DMS53 treated with DMSO at 0.1 percent for 48 hours (cell line): ENCODE measurements at regions not wholly inside any gene's neighbourhood (a gene's known extent, or its start where the extent isn't known, plus 50 kb on each side); places are given as distances from the start of the nearest gene placed in this dataset.

Source experiments
- DNase-seq: peaks from one replicate; lab custom pipeline; 2025; ENCODE audit not compliant: unreplicated experiment; lab: John Stamatoyannopoulos, UW

- DNase-seq: no peak
Observed at GRCh38 chr6:6704103-6705060, 115.9 kb downstream of the LY86 start.

GRCh38 chr6:6705061-6705425 is 116.5 kb downstream of the LY86 start:
- no peak for DNase-seq

DNA sequence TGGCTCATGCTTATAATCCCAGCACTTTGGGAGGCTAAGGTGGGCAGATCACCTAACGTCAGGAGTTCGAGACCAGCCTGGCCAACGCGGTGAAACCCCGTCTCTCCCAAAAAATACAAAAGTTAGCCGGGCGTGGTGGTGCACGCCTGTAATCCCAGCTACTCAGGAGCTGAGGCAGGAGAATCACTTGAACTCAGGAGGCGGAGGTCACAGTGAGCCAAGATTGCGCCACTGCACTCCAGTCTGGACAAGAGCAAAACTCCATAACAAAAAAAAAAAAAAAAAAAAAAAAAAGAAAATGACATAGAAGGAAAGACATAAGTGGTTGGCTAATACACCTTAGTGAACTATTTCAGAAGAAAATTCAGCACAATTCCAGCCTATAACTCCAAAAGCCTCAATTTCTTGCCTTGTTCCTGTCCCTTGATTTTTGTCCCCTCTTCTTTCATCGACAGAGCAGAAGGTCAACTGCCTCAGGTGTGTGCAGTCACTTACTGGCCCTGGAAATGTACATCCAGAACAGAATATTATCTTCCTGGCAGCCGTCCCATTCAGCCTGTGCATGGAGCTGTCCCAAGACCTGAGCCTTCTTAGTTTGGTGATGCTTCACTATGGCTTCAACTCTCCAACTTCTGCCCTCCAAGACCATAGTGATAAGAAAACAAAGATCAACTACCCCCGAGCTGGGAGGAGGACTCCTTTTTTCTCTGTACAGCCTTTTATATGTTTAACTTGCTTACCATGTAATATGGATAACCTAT is 117.6 kb downstream of the LY86 start:
- no peak for DNase-seq

- no peak for DNase-seq
Observed at GRCh38 chr6:6707143-6707542, 118.6 kb downstream of the LY86 start.

- no peak for DNase-seq
Observed at GRCh38 chr6:6709106-6709505, 120.6 kb downstream of the LY86 start.

DNA sequence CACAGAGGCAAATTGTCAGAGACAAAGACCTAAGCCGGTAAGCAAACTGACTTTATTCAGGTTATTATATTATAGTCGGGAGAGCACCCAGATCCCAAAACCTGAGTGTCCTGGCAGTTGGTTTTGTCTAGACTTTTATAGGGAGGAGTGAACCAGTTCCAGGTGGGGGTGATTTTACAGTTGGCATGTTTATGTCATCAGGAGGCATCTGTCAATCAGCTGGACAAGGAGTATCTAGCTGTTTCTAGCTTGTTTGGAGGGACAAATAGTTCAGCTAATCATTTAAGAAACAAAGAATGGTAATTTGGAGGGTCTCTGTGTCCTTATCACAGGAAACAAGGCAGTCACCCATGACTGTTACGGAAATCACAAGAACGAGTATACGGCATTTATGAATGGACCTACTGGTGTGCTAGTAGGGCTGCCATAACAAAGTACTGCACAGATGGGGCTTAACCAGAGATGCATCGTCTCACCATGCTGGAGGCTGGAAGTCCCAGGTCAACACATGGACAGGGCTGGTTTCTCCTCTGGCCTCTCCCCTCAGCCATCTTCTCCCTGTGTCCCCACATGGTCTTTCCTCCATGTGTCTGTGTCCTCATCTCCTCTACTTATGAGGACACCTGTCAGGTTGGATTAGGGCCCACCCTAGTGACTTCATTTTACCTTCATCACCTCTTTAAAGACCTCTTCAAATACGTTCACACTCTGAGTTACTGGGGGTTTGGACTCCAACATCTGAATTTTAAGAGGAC is 122.7 kb downstream of the LY86 start:
- no peak for DNase-seq

- DNase-seq: no peak
Observed at GRCh38 chr6:6711832-6712448, 123.4 kb downstream of the LY86 start.

DNA sequence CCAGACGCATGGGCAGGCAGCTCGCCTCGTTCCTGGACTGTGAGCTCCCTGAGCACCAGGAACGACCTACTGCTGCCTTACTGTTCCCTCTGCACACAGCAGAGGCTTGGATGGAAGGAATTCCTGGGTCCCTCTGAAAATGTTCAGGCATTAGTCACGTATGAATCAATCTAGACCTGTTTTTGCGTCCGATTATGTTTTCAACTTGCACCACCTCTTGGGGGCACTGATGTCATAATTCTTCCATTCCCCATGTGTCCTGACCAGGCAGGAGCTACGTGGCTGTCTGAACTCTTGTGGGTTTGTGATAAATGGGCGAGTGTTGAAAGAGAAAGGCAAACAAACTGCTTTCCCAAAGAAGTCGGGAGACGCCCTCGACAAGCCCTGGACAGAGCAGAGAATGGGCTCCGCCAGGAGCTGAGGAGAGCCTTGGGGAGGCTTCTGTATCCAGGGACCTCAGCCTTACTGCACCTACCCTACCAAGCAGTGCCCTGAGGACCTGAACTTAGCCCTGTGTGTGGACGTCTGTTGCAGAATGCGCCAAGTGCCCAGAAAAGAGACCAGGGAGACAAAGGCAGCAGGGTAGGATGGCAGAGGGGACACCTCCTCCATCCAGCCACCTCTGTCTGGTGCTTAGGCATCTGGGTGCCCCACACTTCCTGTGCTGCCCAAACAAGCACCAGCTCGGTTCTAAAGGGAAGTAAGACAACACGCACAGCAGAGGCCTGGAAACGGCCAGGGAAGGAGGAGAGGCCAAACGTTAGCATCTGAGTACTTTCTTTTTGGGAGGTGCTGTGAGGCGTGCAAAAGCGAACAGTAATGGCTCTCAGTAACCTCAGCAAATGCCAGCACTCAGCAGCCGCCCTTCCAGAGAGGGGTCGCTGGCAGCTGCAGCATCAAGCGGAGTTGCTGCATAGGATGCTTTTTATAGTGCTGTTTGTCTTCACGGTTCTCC is 124.2 kb downstream of the LY86 start:
- DNase-seq: no peak

DNA sequence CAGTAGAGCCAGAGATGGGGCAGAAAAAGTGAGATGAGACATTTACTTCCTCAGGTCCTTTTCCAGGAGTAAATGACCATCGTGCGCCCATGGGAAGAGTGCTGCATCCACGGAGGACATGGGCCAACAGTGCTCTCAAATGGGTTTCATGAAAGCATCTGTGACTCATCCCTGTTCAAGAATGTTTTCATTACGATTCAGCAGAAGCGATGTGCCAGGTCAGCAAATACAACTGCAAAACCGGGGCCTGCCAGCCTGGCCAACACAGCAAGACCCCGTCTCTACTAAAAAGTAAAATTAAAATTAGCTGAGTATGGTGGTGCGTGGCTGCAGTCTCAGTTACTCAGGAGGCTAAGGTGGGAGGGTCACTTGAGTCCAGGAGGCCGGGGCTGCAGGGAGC is 125.1 kb downstream of the LY86 start:
- no peak for DNase-seq

DNA sequence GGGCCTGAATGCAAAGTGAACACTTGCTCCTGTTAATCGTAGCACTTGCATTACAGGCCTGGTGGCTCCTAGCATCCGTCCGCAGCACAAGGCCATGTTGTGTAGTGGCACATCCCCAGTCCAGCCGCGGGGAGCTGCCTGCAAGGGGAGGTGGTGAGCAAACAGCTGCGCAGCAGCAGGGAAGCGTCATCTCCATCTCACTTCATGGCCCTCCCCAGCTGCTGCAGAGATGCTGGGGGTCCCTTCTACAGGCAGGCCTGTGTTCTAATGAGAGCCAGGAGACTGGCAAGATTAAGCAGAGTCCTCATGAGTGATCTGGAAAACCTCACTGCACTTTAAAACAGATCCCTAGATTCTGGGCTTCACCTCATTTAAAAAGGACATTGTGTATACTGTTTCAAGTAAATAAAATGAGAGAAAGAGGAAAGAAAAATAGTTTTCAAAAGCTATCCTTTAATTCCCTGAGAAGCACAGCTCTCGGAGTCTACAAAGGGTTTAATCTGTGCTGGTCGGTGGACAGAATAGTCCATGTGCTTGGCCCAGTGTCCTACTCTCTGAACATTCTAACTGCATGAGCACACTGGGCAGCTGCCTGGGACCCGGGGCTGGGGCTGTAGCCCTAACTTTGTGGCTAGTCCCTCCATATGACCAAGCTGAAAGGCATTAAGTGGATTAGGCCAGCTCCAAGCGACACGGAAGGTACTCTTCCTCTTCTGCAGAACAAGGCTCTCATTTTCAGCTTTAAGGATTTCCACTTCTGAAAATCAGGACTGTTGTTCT is 125.8 kb downstream of the LY86 start:
- DNase-seq: no peak

GRCh38 chr6:6714953-6715352 is 126.4 kb downstream of the LY86 start:
- DNase-seq: no peak

- no peak for DNase-seq
Observed at GRCh38 chr6:6715465-6715864, 126.9 kb downstream of the LY86 start.

GRCh38 chr6:6716998-6717763 is 128.7 kb downstream of the LY86 start:
- no peak for DNase-seq

GRCh38 chr6:6717953-6718352 is 129.4 kb downstream of the LY86 start:
- no peak for DNase-seq

DNA sequence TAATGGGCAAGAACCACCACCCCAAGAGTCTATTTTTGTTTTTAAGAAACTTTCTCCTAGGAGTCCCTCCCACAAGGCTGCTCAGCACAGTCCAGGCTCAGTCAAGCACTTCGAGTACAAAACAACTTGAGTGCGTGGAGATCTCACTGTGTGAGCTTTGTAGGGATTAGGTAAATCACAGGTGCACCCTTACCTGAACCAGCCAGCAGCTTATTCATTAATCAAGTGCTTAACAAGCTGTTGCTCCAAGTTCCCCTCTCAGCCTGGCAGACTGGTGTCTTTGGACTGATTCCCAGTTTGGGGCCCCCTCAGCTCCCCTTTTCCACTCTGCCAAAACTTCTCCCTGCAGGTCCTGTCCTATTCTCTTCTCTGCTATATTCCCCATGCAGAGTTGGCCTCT is 133.1 kb downstream of the LY86 start:
- peak; percentile 36 for DNase-seq

GRCh38 chr6:6722195-6722594 is 133.7 kb downstream of the LY86 start:
- no peak for DNase-seq

- DNase-seq: no peak
Observed at GRCh38 chr6:6723361-6723760, 134.8 kb downstream of the LY86 start.

- DNase-seq: no peak
Observed at GRCh38 chr6:6723921-6724538, 135.5 kb downstream of the LY86 start.
